GM23338 (cell line): ENCODE measurements at regions not wholly inside any gene's neighbourhood (a gene's known extent, or its start where the extent isn't known, plus 50 kb on each side); places are given as distances from the start of the nearest gene placed in this dataset.

Experiments
- ATAC-seq: fragments of 200-7000 bp; cut with Tn5 transposase; 3 replicates; pipeline ENCODE4 v1.9.1; 2020
- DNase-seq: peaks from one replicate; pipeline ENCODE4 v3.0.0-alpha.2; 2015; ENCODE audit warnings: low spot score
- H2AFZ ChIP-seq: fragments of 200-600 bp; sonication (generic); 2 replicates; pipeline ENCODE4 v1.8.0; 2016; ENCODE audit warnings: antibody characterized with exemption, mild to moderate bottlenecking, moderate library complexity
- H3F3A ChIP-seq: fragments of 200-600 bp; sonication (generic); replicated peaks from 2 replicates; pipeline ENCODE4 v1.8.0; 2017; ENCODE audit warnings: antibody characterized with exemption, mixed run types, low read depth
- H3K27ac ChIP-seq: fragments of 200-600 bp; sonication (generic); 2 replicates; pipeline ENCODE4 v1.6.1; 2016; ENCODE audit warnings: low read depth
- H3K27me3 ChIP-seq: fragments of 200-600 bp; sonication (generic); 2 replicates; pipeline ENCODE4 v1.8.0; 2016; ENCODE audit warnings: mild to moderate bottlenecking, mixed run types, moderate library complexity; ENCODE audit not compliant: insufficient read depth
- H3K36me3 ChIP-seq: fragments of 200-600 bp; sonication (generic); 2 replicates; pipeline ENCODE4 v1.8.0; 2016; ENCODE audit warnings: mild to moderate bottlenecking; ENCODE audit not compliant: insufficient read depth
- H3K4me1 ChIP-seq: fragments of 200-600 bp; sonication (generic); 2 replicates; pipeline ENCODE4 v1.8.0; 2016; ENCODE audit warnings: mild to moderate bottlenecking, moderate library complexity; ENCODE audit not compliant: insufficient read depth
- H3K4me2 ChIP-seq: fragments of 200-600 bp; sonication (generic); 2 replicates; pipeline ENCODE4 v1.7.1; 2017; ENCODE audit warnings: mixed run types
- H3K4me3 ChIP-seq: fragments of 200-600 bp; sonication (generic); 2 replicates; pipeline ENCODE4 v1.6.1; 2016; ENCODE audit warnings: mixed run types
- H3K79me2 ChIP-seq: fragments of 200-600 bp; sonication (generic); replicated peaks from 2 replicates; pipeline ENCODE4 v1.8.0; 2017; ENCODE audit warnings: mild to moderate bottlenecking; ENCODE audit not compliant: insufficient read depth
- H3K9me2 ChIP-seq: fragments of 200-600 bp; sonication (generic); 2 replicates; pipeline ENCODE4 v1.8.0; 2017; ENCODE audit not compliant: insufficient read depth
- H4K20me1 ChIP-seq: fragments of 200-600 bp; sonication (generic); replicated peaks from 2 replicates; pipeline ENCODE4 v1.8.0; 2017; ENCODE audit warnings: mild to moderate bottlenecking; ENCODE audit not compliant: insufficient read depth
- H3K27ac Mint-ChIP-seq: 2 replicates; pipeline ENCODE4 v1.8.0; 2020; ENCODE audit warnings: inconsistent platforms, mild to moderate bottlenecking, moderate library complexity, mixed read lengths
- H3K27me3 Mint-ChIP-seq: 3 replicates; pipeline ENCODE4 v1.8.0; 2022; ENCODE audit warnings: low read depth, mild to moderate bottlenecking, moderate library complexity, mixed read lengths, inconsistent platforms; ENCODE audit not compliant: insufficient read depth, poor library complexity
- H3K36me3 Mint-ChIP-seq: 3 replicates; pipeline ENCODE4 v1.8.0; 2021; ENCODE audit warnings: low read depth, mild to moderate bottlenecking, inconsistent platforms, moderate library complexity, mixed read lengths
- H3K4me1 Mint-ChIP-seq: 3 replicates; pipeline ENCODE4 v1.8.0; 2020; ENCODE audit warnings: mild to moderate bottlenecking, inconsistent platforms, mixed read lengths
- H3K4me3 Mint-ChIP-seq: 3 replicates; pipeline ENCODE4 v1.8.0; 2021; ENCODE audit warnings: moderate library complexity, mild to moderate bottlenecking, inconsistent platforms, mixed read lengths
- H3K9me3 Mint-ChIP-seq: 3 replicates; pipeline ENCODE4 v1.8.0; 2020; ENCODE audit warnings: moderate library complexity, mild to moderate bottlenecking, inconsistent platforms, mixed read lengths
- CREB1 ChIP-seq: fragments of 250-450 bp; sonication (Bioruptor Pico); IDR thresholded peaks from 2 replicates; pipeline ENCODE4 v1.5.0; 2020; ENCODE audit warnings: low read depth, mild to moderate bottlenecking, moderate library complexity
- EZH2phosphoT487 ChIP-seq: fragments of 200-600 bp; sonication (generic); IDR thresholded peaks from one replicate; pipeline ENCODE4 v1.8.1; 2018; ENCODE audit warnings: antibody characterized with exemption; ENCODE audit not compliant: unreplicated experiment
- JUNB ChIP-seq: IDR thresholded peaks from one replicate; pipeline ENCODE4 v1.6.1; 2016; ENCODE audit warnings: antibody characterized with exemption; ENCODE audit not compliant: unreplicated experiment
- NANOG ChIP-seq: IDR thresholded peaks from 2 replicates; pipeline ENCODE4 v1.6.1; 2016; ENCODE audit warnings: antibody characterized with exemption, borderline replicate concordance
- POLR2AphosphoS5 ChIP-seq: IDR thresholded peaks from 2 replicates; pipeline ENCODE4 v1.6.1; 2016; ENCODE audit warnings: antibody characterized with exemption, low read depth
- STAT1 ChIP-seq: IDR thresholded peaks from one replicate; pipeline ENCODE4 v1.6.1; 2016; ENCODE audit warnings: antibody characterized with exemption; ENCODE audit not compliant: unreplicated experiment
- ZNF114 ChIP-seq: fragments of 250-450 bp; sonication (Bioruptor Pico); IDR thresholded peaks from 2 replicates; pipeline ENCODE4 v1.5.0; 2020; ENCODE audit warnings: mild to moderate bottlenecking, moderate library complexity
- ZNF331 ChIP-seq: fragments of 250-450 bp; sonication (Bioruptor Pico); IDR thresholded peaks from 2 replicates; pipeline ENCODE4 v1.5.0; 2020; ENCODE audit warnings: low read depth, mild to moderate bottlenecking, moderate library complexity
- TF ChIP-seq, protein P1 (sequence below): fragments of 250-450 bp; sonication (Bioruptor Pico); IDR thresholded peaks from 2 replicates; pipeline ENCODE4 v1.5.0; 2020; ENCODE audit warnings: mild to moderate bottlenecking, moderate library complexity
- TF ChIP-seq, protein P2 (sequence below), 2 experiments: fragments of 200-600 bp in 1 of 2; sonication (generic) in 1 of 2; conservative IDR thresholded peaks; 2 replicates each; pipeline versions ENCODE4 v1.5.1 to v1.6.1; 2016 to 2017; ENCODE audit warnings: antibody characterized with exemption in 2 of 2, low read depth in 2 of 2, mild to moderate bottlenecking in 2 of 2, moderate library complexity in 1 of 2
- TF ChIP-seq, protein P3 (sequence below): IDR thresholded peaks from 2 replicates; pipeline ENCODE4 v1.6.1; 2016; ENCODE audit warnings: antibody characterized with exemption

DNA sequence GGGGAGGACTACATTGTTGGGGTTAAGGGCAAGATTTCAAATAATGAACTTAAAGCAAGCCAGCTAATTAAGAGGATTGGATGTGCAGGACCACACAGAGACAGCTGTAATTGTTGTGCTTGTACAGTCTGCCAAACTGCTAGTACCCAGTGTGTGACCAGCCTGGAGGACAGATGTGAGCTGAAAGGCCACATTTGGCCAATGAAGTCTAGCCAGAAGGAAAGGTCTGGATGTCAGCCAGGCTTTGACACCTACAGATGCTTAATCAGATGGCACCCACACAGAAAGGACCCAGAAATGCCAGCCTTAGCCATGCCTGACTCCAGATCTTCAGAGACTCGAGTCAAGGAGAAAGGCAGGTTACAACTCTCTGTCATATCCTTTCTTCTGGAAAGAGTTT is 491.1 kb downstream of the KIF4B start (continued):
- TF ChIP-seq, protein P1, sequence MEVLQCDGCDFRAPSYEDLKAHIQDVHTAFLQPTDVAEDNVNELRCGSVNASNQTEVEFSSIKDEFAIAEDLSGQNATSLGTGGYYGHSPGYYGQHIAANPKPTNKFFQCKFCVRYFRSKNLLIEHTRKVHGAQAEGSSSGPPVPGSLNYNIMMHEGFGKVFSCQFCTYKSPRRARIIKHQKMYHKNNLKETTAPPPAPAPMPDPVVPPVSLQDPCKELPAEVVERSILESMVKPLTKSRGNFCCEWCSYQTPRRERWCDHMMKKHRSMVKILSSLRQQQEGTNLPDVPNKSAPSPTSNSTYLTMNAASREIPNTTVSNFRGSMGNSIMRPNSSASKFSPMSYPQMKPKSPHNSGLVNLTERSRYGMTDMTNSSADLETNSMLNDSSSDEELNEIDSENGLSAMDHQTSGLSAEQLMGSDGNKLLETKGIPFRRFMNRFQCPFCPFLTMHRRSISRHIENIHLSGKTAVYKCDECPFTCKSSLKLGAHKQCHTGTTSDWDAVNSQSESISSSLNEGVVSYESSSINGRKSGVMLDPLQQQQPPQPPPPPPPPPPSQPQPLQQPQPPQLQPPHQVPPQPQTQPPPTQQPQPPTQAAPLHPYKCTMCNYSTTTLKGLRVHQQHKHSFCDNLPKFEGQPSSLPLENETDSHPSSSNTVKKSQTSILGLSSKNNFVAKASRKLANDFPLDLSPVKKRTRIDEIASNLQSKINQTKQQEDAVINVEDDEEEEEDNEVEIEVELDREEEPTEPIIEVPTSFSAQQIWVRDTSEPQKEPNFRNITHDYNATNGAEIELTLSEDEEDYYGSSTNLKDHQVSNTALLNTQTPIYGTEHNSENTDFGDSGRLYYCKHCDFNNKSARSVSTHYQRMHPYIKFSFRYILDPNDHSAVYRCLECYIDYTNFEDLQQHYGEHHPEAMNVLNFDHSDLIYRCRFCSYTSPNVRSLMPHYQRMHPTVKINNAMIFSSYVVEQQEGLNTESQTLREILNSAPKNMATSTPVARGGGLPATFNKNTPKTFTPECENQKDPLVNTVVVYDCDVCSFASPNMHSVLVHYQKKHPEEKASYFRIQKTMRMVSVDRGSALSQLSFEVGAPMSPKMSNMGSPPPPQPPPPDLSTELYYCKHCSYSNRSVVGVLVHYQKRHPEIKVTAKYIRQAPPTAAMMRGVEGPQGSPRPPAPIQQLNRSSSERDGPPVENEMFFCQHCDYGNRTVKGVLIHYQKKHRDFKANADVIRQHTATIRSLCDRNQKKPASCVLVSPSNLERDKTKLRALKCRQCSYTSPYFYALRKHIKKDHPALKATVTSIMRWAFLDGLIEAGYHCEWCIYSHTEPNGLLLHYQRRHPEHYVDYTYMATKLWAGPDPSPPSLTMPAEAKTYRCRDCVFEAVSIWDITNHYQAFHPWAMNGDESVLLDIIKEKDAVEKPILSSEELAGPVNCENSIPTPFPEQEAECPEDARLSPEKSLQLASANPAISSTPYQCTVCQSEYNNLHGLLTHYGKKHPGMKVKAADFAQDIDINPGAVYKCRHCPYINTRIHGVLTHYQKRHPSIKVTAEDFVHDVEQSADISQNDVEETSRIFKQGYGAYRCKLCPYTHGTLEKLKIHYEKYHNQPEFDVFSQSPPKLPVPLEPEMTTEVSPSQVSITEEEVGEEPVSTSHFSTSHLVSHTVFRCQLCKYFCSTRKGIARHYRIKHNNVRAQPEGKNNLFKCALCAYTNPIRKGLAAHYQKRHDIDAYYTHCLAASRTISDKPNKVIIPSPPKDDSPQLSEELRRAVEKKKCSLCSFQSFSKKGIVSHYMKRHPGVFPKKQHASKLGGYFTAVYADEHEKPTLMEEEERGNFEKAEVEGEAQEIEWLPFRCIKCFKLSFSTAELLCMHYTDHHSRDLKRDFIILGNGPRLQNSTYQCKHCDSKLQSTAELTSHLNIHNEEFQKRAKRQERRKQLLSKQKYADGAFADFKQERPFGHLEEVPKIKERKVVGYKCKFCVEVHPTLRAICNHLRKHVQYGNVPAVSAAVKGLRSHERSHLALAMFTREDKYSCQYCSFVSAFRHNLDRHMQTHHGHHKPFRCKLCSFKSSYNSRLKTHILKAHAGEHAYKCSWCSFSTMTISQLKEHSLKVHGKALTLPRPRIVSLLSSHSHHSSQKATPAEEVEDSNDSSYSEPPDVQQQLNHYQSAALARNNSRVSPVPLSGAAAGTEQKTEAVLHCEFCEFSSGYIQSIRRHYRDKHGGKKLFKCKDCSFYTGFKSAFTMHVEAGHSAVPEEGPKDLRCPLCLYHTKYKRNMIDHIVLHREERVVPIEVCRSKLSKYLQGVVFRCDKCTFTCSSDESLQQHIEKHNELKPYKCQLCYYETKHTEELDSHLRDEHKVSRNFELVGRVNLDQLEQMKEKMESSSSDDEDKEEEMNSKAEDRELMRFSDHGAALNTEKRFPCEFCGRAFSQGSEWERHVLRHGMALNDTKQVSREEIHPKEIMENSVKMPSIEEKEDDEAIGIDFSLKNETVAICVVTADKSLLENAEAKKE (CRISPR knock-in tag), result no peak
- no peak for TF ChIP-seq POLR2AphosphoS5

DNA sequence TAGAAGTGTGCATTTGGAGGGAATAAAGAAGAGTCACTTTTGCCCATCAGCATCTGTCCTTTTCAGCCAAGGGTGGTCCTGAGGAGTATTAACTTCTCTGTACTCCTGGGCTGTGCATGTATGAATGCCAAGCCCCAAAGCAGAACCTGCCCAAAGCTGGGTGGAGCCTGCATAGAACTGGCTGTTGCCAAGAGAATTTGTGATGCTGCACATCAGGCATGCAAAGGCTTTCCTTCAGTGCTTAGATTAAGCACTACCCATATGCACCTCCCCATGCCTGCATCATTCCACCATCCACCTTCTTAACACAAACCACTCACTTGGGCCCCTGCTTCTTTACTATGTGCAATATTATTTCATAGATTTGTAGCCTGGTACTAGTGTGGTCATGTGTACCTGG is 493.8 kb downstream of the KIF4B start:
- Histone ChIP-seq H3K79me2 (no peaks in the 10 kb centered on the region), H3K9me2 (no peaks in the 10 kb centered on the region), H3K4me2 (no peak overlapping the region), H3K36me3 (no peaks in the 10 kb centered on the region), H3K4me3 (no peak overlapping the region), H3K4me1 (peaks cover 12% of the 10 kb centered on the region; the same call in 1 of the 2 replicates), H3K27me3 (no peaks in the 10 kb centered on the region), H3F3A (no peaks in the 10 kb centered on the region), H3K27ac (no peak overlapping the region), H4K20me1 (no peaks in the 10 kb centered on the region), H2AFZ (no peak overlapping the region)
- H3K4me3 Mint-ChIP-seq, result no peak overlapping the region
- no peaks in the 10 kb centered on the region for H3K9me3 Mint-ChIP-seq
- ATAC-seq (no peak), DNase-seq (no peak)
- H3K27ac Mint-ChIP-seq, result no peak overlapping the region
- peaks cover 2% of the 10 kb centered on the region for H3K27me3 Mint-ChIP-seq
- H3K36me3 Mint-ChIP-seq, result no peaks in the 10 kb centered on the region
- peaks cover 17% of the 10 kb centered on the region for H3K4me1 Mint-ChIP-seq
- TF ChIP-seq, protein P2, sequence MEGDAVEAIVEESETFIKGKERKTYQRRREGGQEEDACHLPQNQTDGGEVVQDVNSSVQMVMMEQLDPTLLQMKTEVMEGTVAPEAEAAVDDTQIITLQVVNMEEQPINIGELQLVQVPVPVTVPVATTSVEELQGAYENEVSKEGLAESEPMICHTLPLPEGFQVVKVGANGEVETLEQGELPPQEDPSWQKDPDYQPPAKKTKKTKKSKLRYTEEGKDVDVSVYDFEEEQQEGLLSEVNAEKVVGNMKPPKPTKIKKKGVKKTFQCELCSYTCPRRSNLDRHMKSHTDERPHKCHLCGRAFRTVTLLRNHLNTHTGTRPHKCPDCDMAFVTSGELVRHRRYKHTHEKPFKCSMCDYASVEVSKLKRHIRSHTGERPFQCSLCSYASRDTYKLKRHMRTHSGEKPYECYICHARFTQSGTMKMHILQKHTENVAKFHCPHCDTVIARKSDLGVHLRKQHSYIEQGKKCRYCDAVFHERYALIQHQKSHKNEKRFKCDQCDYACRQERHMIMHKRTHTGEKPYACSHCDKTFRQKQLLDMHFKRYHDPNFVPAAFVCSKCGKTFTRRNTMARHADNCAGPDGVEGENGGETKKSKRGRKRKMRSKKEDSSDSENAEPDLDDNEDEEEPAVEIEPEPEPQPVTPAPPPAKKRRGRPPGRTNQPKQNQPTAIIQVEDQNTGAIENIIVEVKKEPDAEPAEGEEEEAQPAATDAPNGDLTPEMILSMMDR (conservative IDR thresholded peaks at IDR 0.05; ENCODE audit: low read depth in 2 of 2), result no peak
- TF ChIP-seq, protein P3, sequence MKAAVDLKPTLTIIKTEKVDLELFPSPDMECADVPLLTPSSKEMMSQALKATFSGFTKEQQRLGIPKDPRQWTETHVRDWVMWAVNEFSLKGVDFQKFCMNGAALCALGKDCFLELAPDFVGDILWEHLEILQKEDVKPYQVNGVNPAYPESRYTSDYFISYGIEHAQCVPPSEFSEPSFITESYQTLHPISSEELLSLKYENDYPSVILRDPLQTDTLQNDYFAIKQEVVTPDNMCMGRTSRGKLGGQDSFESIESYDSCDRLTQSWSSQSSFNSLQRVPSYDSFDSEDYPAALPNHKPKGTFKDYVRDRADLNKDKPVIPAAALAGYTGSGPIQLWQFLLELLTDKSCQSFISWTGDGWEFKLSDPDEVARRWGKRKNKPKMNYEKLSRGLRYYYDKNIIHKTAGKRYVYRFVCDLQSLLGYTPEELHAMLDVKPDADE, result no peak
- TF ChIP-seq ZNF114 (CRISPR knock-in tag) (no peak), NANOG (no peak), EZH2phosphoT487 (no peak), STAT1 (no peak), JUNB (no peak), CREB1 (no peak), ZNF331 (CRISPR knock-in tag) (no peak)
